D721Med (cell line): ENCODE measurements at regions not wholly inside any gene's neighbourhood (a gene's known extent, or its start where the extent isn't known, plus 50 kb on each side); places are given as distances from the start of the nearest gene placed in this dataset.
"Not testable (repeated sequence)": the region's sequence is repeated elsewhere in the genome, so short reads cannot be mapped to it uniquely, and the experiment has no call there.

Source experiments
- DNase-seq: peaks from one replicate; pipeline ENCODE4 v3.0.0; 2011; ENCODE audit warnings: low spot score; ENCODE audit not compliant: insufficient read length
- FAIRE-seq: peaks from 2 replicates; lab custom pipeline; 2011; peaks lifted over from hg19 to GRCh38; lab: Jason Lieb, UNC
- CTCF ChIP-seq: IDR thresholded peaks from 2 replicates; pipeline ENCODE4 v1.5.1; 2012; ENCODE audit warnings: mild to moderate bottlenecking, control low read depth; ENCODE audit not compliant: insufficient read depth; ENCODE audit errors: missing control alignments

- no peak for DNase-seq
- TF ChIP-seq CTCF, result no peak
- FAIRE-seq, result no peak
Observed at GRCh38 chr20:30284281-30284905, 973.1 kb upstream of the DEFB115 start.

GRCh38 chr20:30285677-30286076 is 971.8 kb upstream of the DEFB115 start:
- no peak for TF ChIP-seq CTCF
- FAIRE-seq (no peak), DNase-seq (no peak)

GRCh38 chr20:30286157-30286556 is 971.3 kb upstream of the DEFB115 start:
- TF ChIP-seq CTCF, result no peak
- DNase-seq, result no peak
- FAIRE-seq, result no peak

- not testable (repeated sequence) for FAIRE-seq, DNase-seq
Observed at GRCh38 chr20:30287459-30287858, 970.0 kb upstream of the DEFB115 start.

- DNase-seq (no peak), FAIRE-seq (no peak)
- no peak for TF ChIP-seq CTCF
Observed at GRCh38 chr20:30288346-30288745, 969.1 kb upstream of the DEFB115 start.

- not testable (repeated sequence) for DNase-seq, FAIRE-seq
Observed at GRCh38 chr20:30289049-30289448, 968.4 kb upstream of the DEFB115 start.

GRCh38 chr20:30289711-30290141 is 967.7 kb upstream of the DEFB115 start:
- FAIRE-seq, result not testable (repeated sequence)

GRCh38 chr20:30290361-30291063 is 967.0 kb upstream of the DEFB115 start:
- not testable (repeated sequence) for FAIRE-seq, DNase-seq

More at GRCh38 chr20:30289711-30290141, 967.7 kb upstream of the DEFB115 start:
- DNase-seq, result not testable (repeated sequence)

- FAIRE-seq, DNase-seq: not testable (repeated sequence)
Observed at GRCh38 chr20:30291064-30291379, 966.4 kb upstream of the DEFB115 start.

GRCh38 chr20:30291686-30292085 is 965.8 kb upstream of the DEFB115 start:
- not testable (repeated sequence) for FAIRE-seq, DNase-seq

GRCh38 chr20:30295396-30295795 is 962.1 kb upstream of the DEFB115 start:
- not testable (repeated sequence) for FAIRE-seq, DNase-seq

- FAIRE-seq, DNase-seq: not testable (repeated sequence)
Observed at GRCh38 chr20:30295967-30296366, 961.5 kb upstream of the DEFB115 start.

GRCh38 chr20:30297878-30298595 is 959.4 kb upstream of the DEFB115 start:
- not testable (repeated sequence) for DNase-seq, FAIRE-seq

- DNase-seq, FAIRE-seq: not testable (repeated sequence)
Observed at GRCh38 chr20:30300220-30300642, 957.2 kb upstream of the DEFB115 start.
